ENCODE measurements at regions not wholly inside any gene's neighbourhood (a gene's known extent, or its start where the extent isn't known, plus 50 kb on each side); places are given as distances from the start of the nearest gene placed in this dataset.
"Not testable (repeated sequence)": the region's sequence is repeated elsewhere in the genome, so short reads cannot be mapped to it uniquely, and the experiment has no call there.

- DNase-seq = no peak
These were observed 49.9 kb upstream of the WNT7B start for GRCh38 chr22:46026899-46027210.

DNA sequence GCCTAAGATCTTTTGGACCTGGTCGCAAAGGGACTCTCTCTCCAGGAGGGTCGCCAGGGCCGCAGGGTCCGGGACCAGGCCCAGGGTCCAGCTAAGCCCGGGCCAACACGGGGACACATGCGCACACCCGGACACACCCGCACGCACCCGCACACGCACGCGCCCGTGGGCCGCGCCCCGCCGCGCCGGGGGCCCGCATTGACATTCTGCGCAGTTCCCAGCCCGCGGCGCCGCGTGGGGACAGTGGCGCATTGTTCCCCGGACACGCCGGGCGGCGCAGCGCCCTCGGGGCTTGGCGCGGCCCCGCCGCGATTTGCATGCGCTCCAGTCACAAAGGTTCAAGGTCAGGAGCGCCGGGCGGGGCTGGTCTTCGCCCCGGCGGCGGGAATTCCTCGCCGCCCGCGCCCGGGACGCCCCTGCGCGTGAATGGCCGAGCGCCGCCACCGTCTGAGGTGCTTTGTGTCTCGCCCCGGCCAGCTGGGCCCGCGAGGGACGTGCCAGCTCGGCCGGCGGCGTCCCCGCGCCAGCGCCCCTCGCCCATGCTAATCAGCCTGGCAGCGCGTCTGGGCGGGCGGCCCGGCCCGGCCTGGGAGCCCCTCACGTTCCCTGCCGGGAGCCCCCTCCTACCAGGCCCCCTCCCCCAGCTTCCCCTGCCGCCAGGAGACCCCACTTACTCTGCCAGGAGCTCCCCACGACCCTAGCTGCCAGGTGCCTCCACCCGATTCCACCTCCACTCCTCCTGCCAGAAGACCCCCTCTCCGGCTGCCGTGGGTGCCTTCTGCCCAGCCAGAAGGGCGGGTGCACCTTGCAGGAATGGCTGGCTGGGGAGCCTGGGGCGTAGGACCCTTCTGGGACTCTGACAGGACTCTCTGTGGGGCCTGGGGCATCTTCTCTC is 50.5 kb upstream of the WNT7B start:
- no peak for DNase-seq

DNA sequence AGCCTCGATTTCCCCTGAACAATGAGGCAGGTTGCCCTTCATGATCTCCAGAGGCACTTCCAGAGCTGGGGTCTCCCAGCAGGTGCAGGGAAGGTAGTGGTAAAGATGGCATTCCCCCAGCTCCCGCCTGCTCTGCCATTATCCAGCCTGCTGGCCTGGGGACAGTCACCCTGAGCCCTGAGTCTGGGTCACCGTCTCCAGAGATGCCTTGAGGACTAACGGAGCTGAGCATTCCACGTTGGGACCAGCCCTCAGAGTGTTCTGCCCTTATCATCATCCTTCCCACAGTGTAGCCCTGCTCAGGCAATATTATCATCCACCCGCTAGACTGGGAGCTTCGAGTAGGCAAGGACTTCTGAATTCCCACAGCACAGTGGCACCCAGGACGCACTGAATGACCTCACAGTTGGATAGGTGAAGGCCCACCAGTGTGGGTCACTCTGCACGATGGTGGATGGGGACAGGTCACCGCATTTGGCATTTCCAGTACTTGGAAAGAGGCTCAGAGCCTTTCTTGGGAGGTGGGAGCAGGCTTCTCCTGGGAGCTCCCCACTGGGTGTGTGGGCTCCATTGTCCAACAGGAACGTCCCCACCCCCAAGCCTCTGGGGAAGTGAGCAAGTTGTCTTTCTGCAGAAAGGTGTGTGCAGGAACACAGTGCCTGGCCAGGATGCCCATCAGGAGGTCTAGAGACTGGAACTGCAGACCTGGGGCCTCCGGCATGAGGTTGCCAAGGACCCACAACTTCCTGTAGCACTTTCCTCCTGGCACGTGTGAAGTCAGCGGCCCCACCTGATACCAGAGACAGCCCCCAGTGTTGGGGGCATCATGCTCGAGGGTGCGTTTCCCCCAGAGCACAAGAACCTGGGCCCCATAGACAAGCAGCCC is 51.4 kb upstream of the WNT7B start:
- no peak for DNase-seq

DNA sequence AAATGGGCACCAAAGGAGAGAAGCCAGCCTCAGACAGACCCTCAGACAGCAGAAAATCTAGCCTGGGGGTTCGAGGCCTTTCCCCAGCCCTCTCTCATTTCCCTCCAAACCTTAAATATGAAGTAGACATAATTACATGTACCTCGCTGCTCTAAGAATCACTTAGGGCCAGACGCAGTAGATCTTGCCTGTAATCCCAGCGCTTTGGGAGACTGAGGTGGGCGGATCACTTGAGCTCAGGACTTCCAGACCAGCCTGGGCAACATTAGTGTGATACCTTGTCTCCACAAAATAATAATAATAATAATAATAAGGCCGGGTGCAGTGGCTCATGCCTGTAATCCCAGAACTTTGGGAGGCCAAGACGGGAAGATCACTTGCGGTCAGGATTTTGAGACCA is 52.1 kb upstream of the WNT7B start:
- no peak for DNase-seq

GRCh38 chr22:46029574-46030200 is 52.7 kb upstream of the WNT7B start:
- no peak for DNase-seq

- no peak for DNase-seq
These were observed 53.4 kb upstream of the WNT7B start for GRCh38 chr22:46030231-46030880.

- no peak for DNase-seq
These were observed 54.1 kb upstream of the WNT7B start for GRCh38 chr22:46031066-46031465.

DNA sequence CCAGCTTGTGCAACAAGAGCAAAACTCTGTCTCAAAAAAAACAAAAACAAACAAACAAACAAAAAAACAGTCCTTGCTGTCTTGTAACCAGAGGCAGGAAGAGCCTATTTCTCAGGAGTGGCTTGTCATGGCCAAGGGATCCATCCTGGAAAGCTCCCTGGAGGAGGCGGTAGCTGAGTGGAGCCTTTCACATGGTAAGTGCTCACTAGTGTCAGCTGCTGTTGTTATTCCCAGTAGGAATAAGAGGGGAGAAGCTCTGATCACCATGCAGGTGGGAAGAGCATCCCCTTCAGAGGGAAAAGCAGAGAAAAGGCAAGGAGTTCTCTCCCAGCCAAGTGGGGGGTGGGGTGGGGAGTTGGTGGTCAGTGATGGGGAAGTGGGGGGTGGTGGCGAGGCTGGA is 54.6 kb upstream of the WNT7B start:
- no peak for DNase-seq

- DNase-seq = no peak
These were observed 55.2 kb upstream of the WNT7B start for GRCh38 chr22:46031965-46032851.

- DNase-seq = no peak
These were observed 56.6 kb upstream of the WNT7B start for GRCh38 chr22:46033256-46034200.

- DNase-seq = not testable (repeated sequence)
These were observed 57.5 kb upstream of the WNT7B start for GRCh38 chr22:46034480-46034879.

DNA sequence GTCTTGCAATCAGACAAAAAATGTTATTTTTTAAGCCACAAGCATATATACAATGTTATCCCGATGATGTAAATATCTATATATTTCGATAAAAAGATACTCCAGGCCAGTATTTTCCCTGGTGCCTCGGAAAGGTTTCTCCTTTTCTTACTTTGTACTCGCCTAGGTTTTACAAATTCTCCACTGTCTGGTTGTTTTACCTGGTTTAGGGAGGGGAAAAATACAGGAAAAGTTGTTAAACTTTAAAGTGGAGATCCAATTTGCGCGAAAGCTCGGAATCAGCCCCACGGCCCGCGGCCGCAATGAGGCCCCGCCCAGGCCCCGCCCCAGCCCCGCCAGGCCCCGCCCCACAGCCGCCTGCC is 58.4 kb upstream of the WNT7B start:
- no peak for DNase-seq

- DNase-seq = peak; percentile 100
These were observed 59.0 kb upstream of the WNT7B start for GRCh38 chr22:46035742-46036557.

GRCh38 chr22:46036558-46037408 is 59.8 kb upstream of the WNT7B start:
- peak; percentile 41 to 52 for DNase-seq

DNA sequence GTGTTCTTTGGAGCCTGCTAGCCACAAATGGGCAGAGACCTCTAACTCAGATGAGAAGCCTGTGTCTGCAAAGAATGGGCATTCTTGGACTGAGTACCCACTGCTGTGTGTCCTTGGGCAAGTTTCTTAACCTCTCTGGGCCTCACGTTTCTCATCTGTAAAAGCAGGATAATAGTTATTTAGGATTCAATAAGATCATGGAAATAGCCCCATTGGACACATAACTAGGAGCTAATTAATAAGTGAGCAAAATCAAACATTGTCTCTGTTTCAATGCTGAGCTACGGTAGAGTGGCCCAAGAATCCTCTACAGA is 61.2 kb upstream of the WNT7B start:
- no peak for DNase-seq

DNA sequence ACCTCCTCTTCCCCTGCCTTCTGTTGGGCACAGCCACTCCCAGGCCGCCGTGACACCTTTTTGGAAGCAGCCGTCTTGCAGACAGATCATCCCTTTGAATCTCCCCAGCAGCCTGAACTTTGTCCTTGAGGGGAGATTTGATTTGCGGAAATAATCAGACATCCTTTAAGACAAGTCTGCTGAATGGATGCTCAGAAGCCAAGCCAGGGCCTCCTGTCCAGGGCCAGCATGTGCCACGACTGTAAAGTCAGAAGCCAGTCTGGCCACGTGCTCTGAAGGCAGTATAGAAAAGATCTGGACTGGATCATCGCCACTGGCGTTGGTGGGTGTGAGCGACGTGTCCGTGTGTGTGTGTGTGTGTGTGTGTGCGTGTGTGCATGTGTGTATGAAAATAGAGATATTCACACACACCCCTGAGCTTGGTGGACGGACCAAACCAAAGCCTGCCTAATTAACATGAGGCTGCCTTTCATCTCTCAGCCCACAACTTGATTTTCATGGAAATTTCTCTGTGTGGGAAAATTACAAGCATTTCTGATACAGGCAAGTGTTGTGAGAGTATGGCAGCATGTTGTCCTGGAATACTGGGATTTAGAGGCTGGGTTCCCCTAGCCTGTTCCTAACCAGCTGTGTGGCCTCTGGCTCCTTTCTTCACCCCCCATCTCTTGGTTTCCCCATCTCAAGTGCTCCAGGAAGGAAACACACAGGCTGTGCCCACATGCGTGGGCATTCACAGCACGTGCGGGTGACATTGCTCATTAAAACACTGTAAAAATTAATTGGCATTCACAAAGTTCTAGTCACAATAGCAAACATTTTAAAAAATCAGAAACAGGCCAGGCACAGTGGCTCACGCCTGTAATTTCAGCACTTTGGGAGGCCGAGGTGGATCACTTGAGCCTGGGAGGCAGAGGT is 61.8 kb upstream of the WNT7B start:
- no peak for DNase-seq

DNA sequence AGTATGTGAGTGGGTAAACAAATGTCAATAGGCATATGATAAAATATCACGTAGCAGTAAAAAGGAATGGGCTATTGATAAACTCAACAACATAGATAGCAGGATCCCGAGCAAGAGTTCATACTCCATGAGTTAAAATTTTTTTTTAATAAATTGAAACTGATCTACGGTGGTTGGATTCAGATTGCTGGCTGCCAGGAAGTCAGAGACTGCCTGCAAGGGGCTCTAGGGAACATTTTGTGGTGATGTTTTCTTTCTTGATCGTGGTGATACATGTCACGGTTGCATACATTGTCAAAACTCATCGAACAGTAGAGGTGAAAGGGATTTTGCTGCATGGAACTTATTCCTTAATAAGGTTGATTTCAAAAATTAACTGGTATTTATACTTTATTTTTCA is 62.6 kb upstream of the WNT7B start:
- no peak for DNase-seq
